ENCODE measurements at regions not wholly inside any gene's neighbourhood (a gene's known extent, or its start where the extent isn't known, plus 50 kb on each side); places are given as distances from the start of the nearest gene placed in this dataset.

DNA sequence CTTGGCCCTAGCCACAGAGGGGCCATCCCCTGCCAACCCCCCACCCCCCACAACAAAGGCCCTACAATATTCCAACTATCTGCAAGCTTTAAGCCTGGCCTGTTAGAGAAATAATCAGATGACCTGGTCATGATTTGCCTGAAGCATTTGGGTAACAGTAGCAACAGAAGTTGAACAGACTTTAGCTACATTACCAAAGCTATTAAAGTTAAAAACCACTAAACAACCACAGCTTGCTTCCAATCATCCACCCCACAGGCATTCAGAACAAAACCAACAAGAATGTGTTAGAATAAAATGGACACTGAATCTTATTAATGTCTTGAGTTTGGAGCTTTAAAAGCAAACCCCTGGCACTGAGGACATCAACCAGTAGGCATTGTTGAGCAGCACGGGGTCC lies 250.9 kb downstream of the LRFN2 start:
- TF ChIP-seq POLR2AphosphoS5 (IDR thresholded peaks at IDR 0.05) (no peak), EZH2 (IDR thresholded peaks at IDR 0.05; ENCODE audit: borderline replicate concordance, insufficient read depth, low read length, poor library complexity, severe bottlenecking) (no peak), SMC3 (conservative IDR thresholded peaks at IDR 0.05; ENCODE audit: poor library complexity) (no peak), EP300 (conservative IDR thresholded peaks at IDR 0.05; ENCODE audit: poor library complexity, severe bottlenecking) (no peak), MXI1 (conservative IDR thresholded peaks at IDR 0.05; ENCODE audit: poor library complexity, severe bottlenecking) (no peak), TAF1 (IDR thresholded peaks at IDR 0.05; ENCODE audit: low read depth) (no peak), RAD21 (conservative IDR thresholded peaks at IDR 0.05) (no peak)
- TF ChIP-seq, protein P1, sequence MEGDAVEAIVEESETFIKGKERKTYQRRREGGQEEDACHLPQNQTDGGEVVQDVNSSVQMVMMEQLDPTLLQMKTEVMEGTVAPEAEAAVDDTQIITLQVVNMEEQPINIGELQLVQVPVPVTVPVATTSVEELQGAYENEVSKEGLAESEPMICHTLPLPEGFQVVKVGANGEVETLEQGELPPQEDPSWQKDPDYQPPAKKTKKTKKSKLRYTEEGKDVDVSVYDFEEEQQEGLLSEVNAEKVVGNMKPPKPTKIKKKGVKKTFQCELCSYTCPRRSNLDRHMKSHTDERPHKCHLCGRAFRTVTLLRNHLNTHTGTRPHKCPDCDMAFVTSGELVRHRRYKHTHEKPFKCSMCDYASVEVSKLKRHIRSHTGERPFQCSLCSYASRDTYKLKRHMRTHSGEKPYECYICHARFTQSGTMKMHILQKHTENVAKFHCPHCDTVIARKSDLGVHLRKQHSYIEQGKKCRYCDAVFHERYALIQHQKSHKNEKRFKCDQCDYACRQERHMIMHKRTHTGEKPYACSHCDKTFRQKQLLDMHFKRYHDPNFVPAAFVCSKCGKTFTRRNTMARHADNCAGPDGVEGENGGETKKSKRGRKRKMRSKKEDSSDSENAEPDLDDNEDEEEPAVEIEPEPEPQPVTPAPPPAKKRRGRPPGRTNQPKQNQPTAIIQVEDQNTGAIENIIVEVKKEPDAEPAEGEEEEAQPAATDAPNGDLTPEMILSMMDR (IDR thresholded peaks at IDR 0.05; ENCODE audit: poor library complexity, severe bottlenecking): no peak
- TF ChIP-seq, protein P2, sequence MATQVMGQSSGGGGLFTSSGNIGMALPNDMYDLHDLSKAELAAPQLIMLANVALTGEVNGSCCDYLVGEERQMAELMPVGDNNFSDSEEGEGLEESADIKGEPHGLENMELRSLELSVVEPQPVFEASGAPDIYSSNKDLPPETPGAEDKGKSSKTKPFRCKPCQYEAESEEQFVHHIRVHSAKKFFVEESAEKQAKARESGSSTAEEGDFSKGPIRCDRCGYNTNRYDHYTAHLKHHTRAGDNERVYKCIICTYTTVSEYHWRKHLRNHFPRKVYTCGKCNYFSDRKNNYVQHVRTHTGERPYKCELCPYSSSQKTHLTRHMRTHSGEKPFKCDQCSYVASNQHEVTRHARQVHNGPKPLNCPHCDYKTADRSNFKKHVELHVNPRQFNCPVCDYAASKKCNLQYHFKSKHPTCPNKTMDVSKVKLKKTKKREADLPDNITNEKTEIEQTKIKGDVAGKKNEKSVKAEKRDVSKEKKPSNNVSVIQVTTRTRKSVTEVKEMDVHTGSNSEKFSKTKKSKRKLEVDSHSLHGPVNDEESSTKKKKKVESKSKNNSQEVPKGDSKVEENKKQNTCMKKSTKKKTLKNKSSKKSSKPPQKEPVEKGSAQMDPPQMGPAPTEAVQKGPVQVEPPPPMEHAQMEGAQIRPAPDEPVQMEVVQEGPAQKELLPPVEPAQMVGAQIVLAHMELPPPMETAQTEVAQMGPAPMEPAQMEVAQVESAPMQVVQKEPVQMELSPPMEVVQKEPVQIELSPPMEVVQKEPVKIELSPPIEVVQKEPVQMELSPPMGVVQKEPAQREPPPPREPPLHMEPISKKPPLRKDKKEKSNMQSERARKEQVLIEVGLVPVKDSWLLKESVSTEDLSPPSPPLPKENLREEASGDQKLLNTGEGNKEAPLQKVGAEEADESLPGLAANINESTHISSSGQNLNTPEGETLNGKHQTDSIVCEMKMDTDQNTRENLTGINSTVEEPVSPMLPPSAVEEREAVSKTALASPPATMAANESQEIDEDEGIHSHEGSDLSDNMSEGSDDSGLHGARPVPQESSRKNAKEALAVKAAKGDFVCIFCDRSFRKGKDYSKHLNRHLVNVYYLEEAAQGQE (IDR thresholded peaks at IDR 0.05; ENCODE audit: borderline replicate concordance): no peak
- Histone ChIP-seq H3K79me2 (replicated peaks; ENCODE audit: insufficient read depth, low read length) (no peaks in the 10 kb centered on the region), H3K9me2 (ENCODE audit: insufficient read depth, low read length) (no peaks in the 10 kb centered on the region), H3F3A (ENCODE audit: insufficient read depth, low read length, poor library complexity, severe bottlenecking) (no peaks in the 10 kb centered on the region), H3K4me3 (ENCODE audit: low read length) (no peak overlapping the region), H4K20me1 (ENCODE audit: insufficient read depth) (no peaks in the 10 kb centered on the region), H3K4me2 (ENCODE audit: low read length) (no peak overlapping the region), H2AFZ (ENCODE audit: low read depth, low read length) (no peak overlapping the region), H3K9me3 (ENCODE audit: low read length) (no peaks in the 10 kb centered on the region), H3K36me3 (ENCODE audit: insufficient read depth, low read length) (no peaks in the 10 kb centered on the region), H3K9ac (ENCODE audit: low read length) (no peak overlapping the region), H3K27me3 (ENCODE audit: insufficient read depth, low read depth, low read length) (no peaks in the 10 kb centered on the region), H3K27ac (ENCODE audit: low read length) (no peak overlapping the region)

DNA sequence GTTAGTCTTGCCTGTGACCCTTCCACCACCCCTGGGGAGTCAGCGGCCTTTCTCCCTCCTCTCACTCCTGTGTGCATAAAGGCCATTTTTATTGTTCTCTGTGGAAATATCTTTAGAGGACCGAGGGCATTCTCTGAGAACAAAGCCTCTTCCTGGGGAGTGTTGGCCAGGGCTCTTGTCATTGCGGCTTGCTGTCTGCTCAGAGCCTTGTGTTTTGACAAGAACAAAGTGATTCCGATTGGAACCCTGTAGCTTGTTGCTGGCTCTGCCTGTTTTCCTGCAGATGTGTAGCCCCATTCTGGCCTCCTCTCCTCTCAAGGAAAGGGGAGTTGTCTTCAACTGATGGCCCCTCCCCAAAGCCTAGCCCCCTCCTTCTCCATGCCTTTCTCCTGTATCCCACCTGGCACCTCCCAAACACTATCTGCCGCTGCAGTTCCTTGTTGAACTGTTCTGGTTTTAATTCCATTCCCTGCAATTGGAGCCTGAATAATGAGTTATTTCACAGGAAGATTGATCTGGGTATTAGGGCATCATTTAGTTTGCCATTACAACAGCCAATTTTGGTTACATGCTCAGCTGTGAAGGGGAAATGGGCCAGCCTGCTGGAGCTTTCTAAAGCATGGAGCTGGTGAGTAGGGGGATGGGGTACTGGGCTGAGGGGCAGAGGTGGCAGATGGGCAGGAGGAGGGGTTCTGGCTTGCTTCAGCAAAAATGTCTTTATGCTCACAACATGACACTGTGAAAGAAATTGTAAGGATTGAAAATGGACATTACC lies 252.5 kb downstream of the LRFN2 start:
- Histone ChIP-seq H2AFZ (ENCODE audit: low read depth, low read length) (no peak overlapping the region), H3K9ac (ENCODE audit: low read length) (no peak overlapping the region), H3K27me3 (ENCODE audit: insufficient read depth, low read depth, low read length) (no peaks in the 10 kb centered on the region), H4K20me1 (ENCODE audit: insufficient read depth) (no peaks in the 10 kb centered on the region), H3F3A (ENCODE audit: insufficient read depth, low read length, poor library complexity, severe bottlenecking) (no peaks in the 10 kb centered on the region), H3K4me3 (ENCODE audit: low read length) (peak overlapping the region; percentile 4), H3K9me3 (ENCODE audit: low read length) (no peaks in the 10 kb centered on the region), H3K27ac (ENCODE audit: low read length) (no peak overlapping the region), H3K36me3 (ENCODE audit: insufficient read depth, low read length) (no peaks in the 10 kb centered on the region), H3K9me2 (ENCODE audit: insufficient read depth, low read length) (no peaks in the 10 kb centered on the region), H3K4me2 (ENCODE audit: low read length) (no peak overlapping the region), H3K79me2 (replicated peaks; ENCODE audit: insufficient read depth, low read length) (no peaks in the 10 kb centered on the region)
- TF ChIP-seq SMC3 (conservative IDR thresholded peaks at IDR 0.05; ENCODE audit: poor library complexity): no peak
- TF ChIP-seq EP300 (conservative IDR thresholded peaks at IDR 0.05; ENCODE audit: poor library complexity, severe bottlenecking): peak; percentile 22
- TF ChIP-seq, protein P1 (IDR thresholded peaks at IDR 0.05; ENCODE audit: poor library complexity, severe bottlenecking): no peak
- TF ChIP-seq POLR2AphosphoS5 (IDR thresholded peaks at IDR 0.05): peak; percentile 87
- TF ChIP-seq MXI1 (conservative IDR thresholded peaks at IDR 0.05; ENCODE audit: poor library complexity, severe bottlenecking): no peak
- TF ChIP-seq, protein P2 (IDR thresholded peaks at IDR 0.05; ENCODE audit: borderline replicate concordance): no peak
- TF ChIP-seq TAF1 (IDR thresholded peaks at IDR 0.05; ENCODE audit: low read depth): no peak

Data from neural cell (in vitro differentiated cells).